ENCODE measurements at regions not wholly inside any gene's neighbourhood (a gene's known extent, or its start where the extent isn't known, plus 50 kb on each side); places are given as distances from the start of the nearest gene placed in this dataset.

- TF ChIP-seq CTCF (IDR thresholded peaks at IDR 0.05) (no peak), REST (IDR thresholded peaks at IDR 0.05; ENCODE audit: insufficient read depth in 1 of 2, low read depth in 2 of 2, low read length in 1 of 2) (no peak)
These were observed 386.7 kb downstream of the DAD1 start for GRCh38 chr14:22202313-22202712.
